GM23338 (cell line): ENCODE measurements at regions not wholly inside any gene's neighbourhood (a gene's known extent, or its start where the extent isn't known, plus 50 kb on each side); places are given as distances from the start of the nearest gene placed in this dataset.

Source experiments
- EZH2 ChIP-seq: fragments of 200-600 bp; sonication (generic); IDR thresholded peaks from one replicate; pipeline ENCODE4 v1.8.0; 2017; ENCODE audit warnings: antibody characterized with exemption, mild to moderate bottlenecking, low read depth; ENCODE audit not compliant: unreplicated experiment
- EZH2phosphoT487 ChIP-seq: fragments of 200-600 bp; sonication (generic); IDR thresholded peaks from one replicate; pipeline ENCODE4 v1.8.1; 2018; ENCODE audit warnings: antibody characterized with exemption; ENCODE audit not compliant: unreplicated experiment
- POLR2AphosphoS5 ChIP-seq: IDR thresholded peaks from 2 replicates; pipeline ENCODE4 v1.6.1; 2016; ENCODE audit warnings: antibody characterized with exemption, low read depth

DNA sequence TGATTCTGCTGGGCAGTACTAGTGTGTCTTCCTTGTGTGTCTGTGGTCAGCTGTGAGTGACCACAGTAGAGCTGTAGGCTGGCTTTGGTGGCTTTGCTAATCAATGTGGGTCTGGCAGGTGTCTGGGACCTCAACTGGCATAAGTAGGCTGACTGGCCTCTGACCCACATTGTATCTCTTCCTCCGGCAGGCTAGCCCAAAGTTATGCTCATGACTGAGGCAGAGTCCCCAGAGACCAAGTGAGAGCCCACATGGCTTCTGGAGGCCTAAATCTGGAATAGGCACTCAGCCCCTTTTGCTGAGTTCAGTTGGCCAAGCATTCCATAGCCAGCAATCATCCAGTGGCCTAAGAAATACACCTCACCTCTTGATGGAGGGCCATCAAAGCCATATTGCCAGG, 289.1 kb upstream of the SUCLG2 start:
- TF ChIP-seq EZH2, result no peak
- no peak for TF ChIP-seq EZH2phosphoT487
- no peak for TF ChIP-seq POLR2AphosphoS5
